ENCODE measurements at regions not wholly inside any gene's neighbourhood (a gene's known extent, or its start where the extent isn't known, plus 50 kb on each side); places are given as distances from the start of the nearest gene placed in this dataset.

GRCh38 chr4:64125354-64125753 is 283.9 kb downstream of the TECRL start:
- H3K4me1 ChIP-seq (ENCODE audit: low read length), result no peaks in the 10 kb centered on the region
- TF ChIP-seq EZH2 (optimal IDR thresholded peaks at IDR 0.05; ENCODE audit: low read depth, low read length), result no peak
- TF ChIP-seq, protein P1, sequence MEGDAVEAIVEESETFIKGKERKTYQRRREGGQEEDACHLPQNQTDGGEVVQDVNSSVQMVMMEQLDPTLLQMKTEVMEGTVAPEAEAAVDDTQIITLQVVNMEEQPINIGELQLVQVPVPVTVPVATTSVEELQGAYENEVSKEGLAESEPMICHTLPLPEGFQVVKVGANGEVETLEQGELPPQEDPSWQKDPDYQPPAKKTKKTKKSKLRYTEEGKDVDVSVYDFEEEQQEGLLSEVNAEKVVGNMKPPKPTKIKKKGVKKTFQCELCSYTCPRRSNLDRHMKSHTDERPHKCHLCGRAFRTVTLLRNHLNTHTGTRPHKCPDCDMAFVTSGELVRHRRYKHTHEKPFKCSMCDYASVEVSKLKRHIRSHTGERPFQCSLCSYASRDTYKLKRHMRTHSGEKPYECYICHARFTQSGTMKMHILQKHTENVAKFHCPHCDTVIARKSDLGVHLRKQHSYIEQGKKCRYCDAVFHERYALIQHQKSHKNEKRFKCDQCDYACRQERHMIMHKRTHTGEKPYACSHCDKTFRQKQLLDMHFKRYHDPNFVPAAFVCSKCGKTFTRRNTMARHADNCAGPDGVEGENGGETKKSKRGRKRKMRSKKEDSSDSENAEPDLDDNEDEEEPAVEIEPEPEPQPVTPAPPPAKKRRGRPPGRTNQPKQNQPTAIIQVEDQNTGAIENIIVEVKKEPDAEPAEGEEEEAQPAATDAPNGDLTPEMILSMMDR (IDR thresholded peaks at IDR 0.05; ENCODE audit: low read length), result no peak
- TF ChIP-seq EZH2phosphoT487 (IDR thresholded peaks at IDR 0.05; ENCODE audit: low read length), result no peak
- no peak overlapping the region for H3K9ac ChIP-seq (ENCODE audit: low read length)
- no peaks in the 10 kb centered on the region for H4K20me1 ChIP-seq (ENCODE audit: insufficient read depth, low read length)
- H2AFZ ChIP-seq (ENCODE audit: low read length), result no peak overlapping the region
- H3K9me3 ChIP-seq (replicated peaks; ENCODE audit: insufficient read depth, low read length), result no peaks in the 10 kb centered on the region
- no peaks in the 10 kb centered on the region for H3F3A ChIP-seq (ENCODE audit: insufficient read depth, low read length)
- no peak for DNase-seq
- no peaks in the 10 kb centered on the region for H3K36me3 ChIP-seq (replicated peaks; ENCODE audit: insufficient read depth, low read length)
- H3K27me3 ChIP-seq (replicated peaks; ENCODE audit: insufficient read depth, low read length), result no peaks in the 10 kb centered on the region
- H3K9me2 ChIP-seq (replicated peaks; ENCODE audit: insufficient read depth, low read length), result no peaks in the 10 kb centered on the region
- H3K4me2 ChIP-seq (ENCODE audit: low read depth, low read length), result no peak overlapping the region
- H3K4me3 ChIP-seq (ENCODE audit: low read length), result no peak overlapping the region
- H3K27ac ChIP-seq (ENCODE audit: low read length), result no peak overlapping the region
- H3K79me2 ChIP-seq (ENCODE audit: low read length), result no peaks in the 10 kb centered on the region

GRCh38 chr4:64121803-64122202 is 287.4 kb downstream of the TECRL start:
- no peaks in the 10 kb centered on the region for H3K4me1 ChIP-seq (ENCODE audit: low read length)
- H3K79me2 ChIP-seq (ENCODE audit: low read length), result no peaks in the 10 kb centered on the region
- H3K9me3 ChIP-seq (replicated peaks; ENCODE audit: insufficient read depth, low read length), result no peaks in the 10 kb centered on the region
- H3K27ac ChIP-seq (ENCODE audit: low read length), result no peak overlapping the region
- H3K27me3 ChIP-seq (replicated peaks; ENCODE audit: insufficient read depth, low read length), result no peaks in the 10 kb centered on the region
- no peaks in the 10 kb centered on the region for H3K9me2 ChIP-seq (replicated peaks; ENCODE audit: insufficient read depth, low read length)
- H3K4me2 ChIP-seq (ENCODE audit: low read depth, low read length), result no peak overlapping the region
- no peak overlapping the region for H2AFZ ChIP-seq (ENCODE audit: low read length)
- H3K4me3 ChIP-seq (ENCODE audit: low read length), result no peak overlapping the region
- H3K36me3 ChIP-seq (replicated peaks; ENCODE audit: insufficient read depth, low read length), result no peaks in the 10 kb centered on the region
- TF ChIP-seq, protein P1 (IDR thresholded peaks at IDR 0.05; ENCODE audit: low read length), result no peak
- no peak for TF ChIP-seq EZH2phosphoT487 (IDR thresholded peaks at IDR 0.05; ENCODE audit: low read length)
- no peaks in the 10 kb centered on the region for H3F3A ChIP-seq (ENCODE audit: insufficient read depth, low read length)
- no peaks in the 10 kb centered on the region for H4K20me1 ChIP-seq (ENCODE audit: insufficient read depth, low read length)
- no peak overlapping the region for H3K9ac ChIP-seq (ENCODE audit: low read length)
- DNase-seq, result no peak

DNA sequence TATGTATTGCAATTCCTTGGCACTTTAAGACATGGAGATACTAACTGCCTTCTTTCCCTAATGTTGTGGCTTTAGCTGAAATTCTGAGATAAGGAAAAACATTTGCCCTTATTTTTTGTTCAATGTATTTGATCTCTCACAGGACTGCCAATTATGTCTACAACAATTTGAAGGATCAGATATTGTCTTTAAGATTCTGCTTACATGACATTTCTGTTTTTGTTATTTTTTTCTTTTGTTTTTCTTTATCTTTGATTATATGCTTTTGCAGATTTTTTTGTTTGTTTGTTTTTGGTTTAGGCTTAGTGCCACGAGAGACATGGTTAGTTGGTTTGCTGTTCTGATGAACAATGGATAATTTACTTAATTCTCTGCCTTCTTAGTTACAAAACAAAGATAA is 303.3 kb downstream of the TECRL start:
- Histone ChIP-seq H3F3A (ENCODE audit: insufficient read depth, low read length) (no peaks in the 10 kb centered on the region), H3K4me3 (ENCODE audit: low read length) (no peak overlapping the region), H2AFZ (ENCODE audit: low read length) (no peak overlapping the region), H3K27ac (ENCODE audit: low read length) (no peak overlapping the region), H3K36me3 (replicated peaks; ENCODE audit: insufficient read depth, low read length) (no peaks in the 10 kb centered on the region), H3K27me3 (replicated peaks; ENCODE audit: insufficient read depth, low read length) (no peaks in the 10 kb centered on the region), H3K9me3 (replicated peaks; ENCODE audit: insufficient read depth, low read length) (no peaks in the 10 kb centered on the region), H3K79me2 (ENCODE audit: low read length) (no peaks in the 10 kb centered on the region), H3K4me1 (ENCODE audit: low read length) (no peaks in the 10 kb centered on the region), H3K9ac (ENCODE audit: low read length) (no peak overlapping the region), H4K20me1 (ENCODE audit: insufficient read depth, low read length) (no peaks in the 10 kb centered on the region), H3K9me2 (replicated peaks; ENCODE audit: insufficient read depth, low read length) (no peaks in the 10 kb centered on the region), H3K4me2 (ENCODE audit: low read depth, low read length) (no peak overlapping the region)
- TF ChIP-seq EZH2 (optimal IDR thresholded peaks at IDR 0.05; ENCODE audit: low read depth, low read length) (no peak), EZH2phosphoT487 (IDR thresholded peaks at IDR 0.05; ENCODE audit: low read length) (no peak)
- TF ChIP-seq, protein P1 (IDR thresholded peaks at IDR 0.05; ENCODE audit: low read length), result no peak
- no peak for DNase-seq
